ENCODE measurements at regions not wholly inside any gene's neighbourhood (a gene's known extent, or its start where the extent isn't known, plus 50 kb on each side); places are given as distances from the start of the nearest gene placed in this dataset.

GRCh38 chr22:22425783-22426624, 82.5 kb downstream of the ZNF280B start:
- POLR2A ChIA-PET = no interaction called here
- no peaks in the 10 kb centered on the region for H3K36me3 Mint-ChIP-seq (ENCODE audit: low read depth)
- H3K4me1 Mint-ChIP-seq (ENCODE audit: low read depth) = no peaks in the 10 kb centered on the region
- no peak for DNase-seq
- no peak overlapping the region for H3K27ac Mint-ChIP-seq
- no peaks in the 10 kb centered on the region for H3K9me3 Mint-ChIP-seq (ENCODE audit: insufficient read depth)
- peaks cover 7% of the 10 kb centered on the region for H3K27me3 Mint-ChIP-seq (ENCODE audit: low read depth)
- CTCF ChIA-PET = interaction anchor here (1.1 kb wide), 1 partner anchor 218 kb away, joined by 3 read pairs; no protein-coding TSS in a partner anchor
- ATAC-seq = no peak
- H3K4me3 Mint-ChIP-seq = no peak overlapping the region

DNA sequence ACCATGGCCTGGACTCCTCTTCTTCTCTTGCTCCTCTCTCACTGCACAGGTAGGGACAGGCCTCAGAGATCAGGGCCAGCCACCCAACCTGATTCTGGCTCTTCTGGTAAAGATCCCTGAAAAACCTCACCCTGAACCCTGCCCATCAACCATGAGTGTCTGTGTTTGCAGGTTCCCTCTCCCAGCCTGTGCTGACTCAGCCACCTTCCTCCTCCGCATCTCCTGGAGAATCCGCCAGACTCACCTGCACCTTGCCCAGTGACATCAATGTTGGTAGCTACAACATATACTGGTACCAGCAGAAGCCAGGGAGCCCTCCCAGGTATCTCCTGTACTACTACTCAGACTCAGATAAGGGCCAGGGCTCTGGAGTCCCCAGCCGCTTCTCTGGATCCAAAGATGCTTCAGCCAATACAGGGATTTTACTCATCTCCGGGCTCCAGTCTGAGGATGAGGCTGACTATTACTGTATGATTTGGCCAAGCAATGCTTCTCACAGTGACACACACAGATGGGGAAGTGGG, 80.9 kb downstream of the ZNF280B start:
- no peak overlapping the region for H3K4me3 Mint-ChIP-seq
- H3K9me3 Mint-ChIP-seq (ENCODE audit: insufficient read depth) = no peaks in the 10 kb centered on the region
- H3K27ac Mint-ChIP-seq = no peak overlapping the region
- no peak for ATAC-seq
- no peaks in the 10 kb centered on the region for H3K4me1 Mint-ChIP-seq (ENCODE audit: low read depth)
- H3K27me3 Mint-ChIP-seq (ENCODE audit: low read depth) = peaks cover 2% of the 10 kb centered on the region
- ChIA-PET CTCF (no interaction called here), POLR2A (no interaction called here)
- DNase-seq = no peak
- H3K36me3 Mint-ChIP-seq (ENCODE audit: low read depth) = no peaks in the 10 kb centered on the region

DNA sequence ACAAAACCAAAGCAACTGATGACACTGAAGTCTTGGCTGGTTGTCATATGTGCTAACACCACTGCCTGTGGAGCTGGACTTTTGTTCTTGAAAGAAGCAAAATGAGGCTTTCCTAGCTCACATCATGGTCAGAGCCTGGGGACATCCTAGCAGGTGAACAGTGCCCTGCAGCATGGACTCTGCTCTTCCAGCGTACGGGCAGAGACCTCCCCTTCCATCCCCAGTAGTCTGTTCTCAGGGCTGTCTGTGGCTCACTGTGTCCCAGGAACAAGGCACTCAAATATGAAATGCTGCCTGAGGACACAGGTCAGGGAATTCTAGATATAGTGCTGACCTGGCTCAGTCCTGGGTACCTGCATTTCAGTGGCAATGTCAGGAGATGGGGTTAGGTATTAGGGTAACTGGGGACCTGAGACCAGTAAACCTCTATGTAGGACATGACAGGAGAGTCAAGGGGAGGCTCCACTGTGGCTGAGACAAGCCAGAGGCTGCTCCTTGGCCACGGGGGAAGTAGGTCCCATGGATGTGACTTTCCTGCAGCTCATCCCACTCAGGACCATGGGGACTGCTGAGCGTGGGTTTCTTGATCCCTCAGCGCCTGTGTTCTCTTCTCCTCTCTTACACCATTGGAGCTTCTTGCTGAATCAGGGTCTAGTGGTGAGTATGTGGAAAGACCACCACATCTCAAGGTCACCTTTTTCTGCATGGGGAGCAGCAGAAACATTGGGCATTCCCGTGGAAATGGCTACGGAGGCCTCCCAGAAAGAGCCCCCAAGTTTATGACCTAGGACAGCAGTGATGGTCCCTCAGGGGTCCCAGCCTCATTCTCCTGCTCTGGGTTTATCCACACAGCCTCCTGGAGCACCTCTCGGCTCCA, 80.1 kb downstream of the ZNF280B start:
- Mint-ChIP-seq H3K36me3 (ENCODE audit: low read depth) (no peaks in the 10 kb centered on the region), H3K9me3 (ENCODE audit: insufficient read depth) (no peaks in the 10 kb centered on the region), H3K4me3 (no peak overlapping the region), H3K27me3 (ENCODE audit: low read depth) (peaks cover 7% of the 10 kb centered on the region), H3K4me1 (ENCODE audit: low read depth) (no peaks in the 10 kb centered on the region), H3K27ac (no peak overlapping the region)
- CTCF ChIA-PET = interaction anchor here (0.7 kb wide), 1 partner anchor 11 kb away, joined by 3 read pairs; no protein-coding TSS in a partner anchor
- ATAC-seq = no peak
- POLR2A ChIA-PET = no interaction called here
- no peak for DNase-seq

GRCh38 chr22:22429369-22430108, 79.0 kb downstream of the ZNF280B start:
- H3K4me3 Mint-ChIP-seq = no peak overlapping the region
- H3K27ac Mint-ChIP-seq = no peak overlapping the region
- DNase-seq (no peak), ATAC-seq (no peak)
- POLR2A ChIA-PET = no interaction called here
- peaks cover 12% of the 10 kb centered on the region for H3K27me3 Mint-ChIP-seq (ENCODE audit: low read depth)
- CTCF ChIA-PET = interaction anchor here (0.9 to 3.6 kb wide), 7 partner anchors 7 to 222 kb away, joined by 3 to 24 read pairs (median 4); no protein-coding TSS in a partner anchor
- H3K9me3 Mint-ChIP-seq (ENCODE audit: insufficient read depth) = no peaks in the 10 kb centered on the region
- H3K36me3 Mint-ChIP-seq (ENCODE audit: low read depth) = no peaks in the 10 kb centered on the region
- no peaks in the 10 kb centered on the region for H3K4me1 Mint-ChIP-seq (ENCODE audit: low read depth)

GRCh38 chr22:22430111-22430820, 78.3 kb downstream of the ZNF280B start:
- Mint-ChIP-seq H3K36me3 (ENCODE audit: low read depth) (no peaks in the 10 kb centered on the region), H3K9me3 (ENCODE audit: insufficient read depth) (no peaks in the 10 kb centered on the region), H3K27me3 (ENCODE audit: low read depth) (peaks cover 18% of the 10 kb centered on the region), H3K4me3 (no peak overlapping the region), H3K27ac (no peak overlapping the region), H3K4me1 (ENCODE audit: low read depth) (no peaks in the 10 kb centered on the region)
- DNase-seq = no peak
- ATAC-seq = no peak
- ChIA-PET CTCF (interaction anchor here (0.9 to 3.6 kb wide), 9 partner anchors 8 to 223 kb away, joined by 3 to 24 read pairs (median 7); no protein-coding TSS in a partner anchor), POLR2A (no interaction called here)

DNA sequence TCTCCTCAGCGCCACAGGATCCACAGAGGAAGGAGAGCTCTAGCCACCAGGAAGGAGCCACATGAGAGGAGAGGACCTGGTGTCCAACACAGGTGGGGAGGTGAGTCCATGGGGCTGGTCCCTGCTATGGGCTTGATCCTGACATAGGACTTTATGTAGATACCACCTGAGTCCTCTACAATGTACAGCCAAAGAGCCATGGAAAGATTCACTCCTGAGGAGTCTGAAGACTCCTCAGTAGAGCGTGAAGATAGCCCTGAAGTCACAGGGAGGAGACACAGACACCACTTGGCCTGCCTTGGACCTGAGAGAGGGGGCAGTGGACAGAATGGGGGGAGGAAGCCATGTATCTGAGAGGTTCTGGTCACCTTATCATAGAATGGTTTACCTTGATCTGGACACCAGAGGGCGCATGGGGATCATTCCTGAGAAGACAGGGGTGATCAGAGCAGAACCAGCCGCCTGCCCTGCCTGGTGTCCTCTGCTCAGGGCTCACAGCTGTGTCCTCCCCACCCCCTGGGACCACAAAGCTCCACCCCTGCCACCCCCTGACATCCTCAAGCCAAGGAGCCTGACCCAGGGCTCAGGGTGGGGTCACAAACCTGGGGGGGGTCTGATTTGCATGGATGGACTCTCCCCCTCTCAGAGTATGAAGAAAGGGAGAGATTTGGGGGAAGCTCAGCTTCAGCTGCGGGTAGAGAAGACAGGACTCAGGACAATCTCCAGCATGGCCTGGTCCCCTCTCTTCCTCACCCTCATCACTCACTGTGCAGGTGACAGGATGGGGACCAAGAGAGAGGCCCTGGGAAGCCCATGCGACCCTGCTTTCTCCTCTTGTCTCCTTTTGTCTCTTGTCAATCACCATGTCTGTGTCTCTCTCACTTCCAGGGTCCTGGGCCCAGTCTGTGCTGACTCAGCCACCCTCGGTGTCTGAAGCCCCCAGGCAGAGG, 77.0 kb downstream of the ZNF280B start:
- DNase-seq (peak; percentile 76), ATAC-seq (peak; percentile 92)
- no peak overlapping the region for H3K27ac Mint-ChIP-seq
- H3K4me3 Mint-ChIP-seq = no peak overlapping the region
- no peaks in the 10 kb centered on the region for H3K9me3 Mint-ChIP-seq (ENCODE audit: insufficient read depth)
- H3K27me3 Mint-ChIP-seq (ENCODE audit: low read depth) = peaks cover 23% of the 10 kb centered on the region
- ChIA-PET CTCF (interaction anchor here (1.4 to 3.6 kb wide), 6 partner anchors 8 to 101 kb away, joined by 4 to 24 read pairs (median 8); no protein-coding TSS in a partner anchor), POLR2A (no interaction called here)
- H3K4me1 Mint-ChIP-seq (ENCODE audit: low read depth) = no peaks in the 10 kb centered on the region
- H3K36me3 Mint-ChIP-seq (ENCODE audit: low read depth) = no peaks in the 10 kb centered on the region

- no peaks in the 10 kb centered on the region for H3K9me3 Mint-ChIP-seq (ENCODE audit: insufficient read depth)
- ChIA-PET POLR2A (no interaction called here), CTCF (interaction anchor here (2.5 to 3.6 kb wide), 3 partner anchors 7 to 23 kb away, joined by 7 to 24 read pairs (median 9); no protein-coding TSS in a partner anchor)
- H3K27me3 Mint-ChIP-seq (ENCODE audit: low read depth) = peaks cover 31% of the 10 kb centered on the region
- H3K4me3 Mint-ChIP-seq = no peak overlapping the region
- H3K27ac Mint-ChIP-seq = no peak overlapping the region
- ATAC-seq = no peak
- no peaks in the 10 kb centered on the region for H3K36me3 Mint-ChIP-seq (ENCODE audit: low read depth)
- DNase-seq = no peak
- no peaks in the 10 kb centered on the region for H3K4me1 Mint-ChIP-seq (ENCODE audit: low read depth)
Observed at GRCh38 chr22:22432479-22432878, 76.1 kb downstream of the ZNF280B start.

DNA sequence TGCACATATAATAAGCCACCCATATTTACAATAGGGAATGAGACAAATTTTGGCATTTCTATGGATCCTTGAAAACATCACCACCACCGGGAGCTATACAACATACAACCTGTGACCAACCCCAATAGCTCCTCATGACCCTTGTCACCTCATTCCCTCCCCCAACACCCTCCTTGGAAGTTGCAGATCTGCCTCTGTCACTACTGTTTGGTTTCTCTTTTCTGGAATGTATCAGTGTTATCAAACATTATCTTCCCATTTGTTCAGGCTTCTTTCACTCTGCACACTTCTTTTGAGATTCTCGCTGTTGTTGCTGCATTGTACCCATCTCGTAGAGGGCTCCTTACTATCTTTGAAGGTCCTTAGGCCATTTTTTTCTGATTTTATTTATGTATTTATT, 75.6 kb downstream of the ZNF280B start:
- H3K4me1 Mint-ChIP-seq (ENCODE audit: low read depth) = no peaks in the 10 kb centered on the region
- POLR2A ChIA-PET = no interaction called here
- peaks cover 36% of the 10 kb centered on the region for H3K27me3 Mint-ChIP-seq (ENCODE audit: low read depth)
- ATAC-seq = no peak
- no peaks in the 10 kb centered on the region for H3K36me3 Mint-ChIP-seq (ENCODE audit: low read depth)
- no peak for DNase-seq
- no peak overlapping the region for H3K27ac Mint-ChIP-seq
- CTCF ChIA-PET = interaction anchor here (3.6 kb wide), 1 partner anchor 11 kb away, joined by 24 read pairs; no protein-coding TSS in a partner anchor
- H3K4me3 Mint-ChIP-seq = no peak overlapping the region
- H3K9me3 Mint-ChIP-seq (ENCODE audit: insufficient read depth) = no peaks in the 10 kb centered on the region

GRCh38 chr22:22433770-22434169, 74.8 kb downstream of the ZNF280B start:
- no peaks in the 10 kb centered on the region for H3K36me3 Mint-ChIP-seq (ENCODE audit: low read depth)
- POLR2A ChIA-PET = no interaction called here
- DNase-seq (no peak), ATAC-seq (no peak)
- H3K27ac Mint-ChIP-seq = no peak overlapping the region
- H3K4me3 Mint-ChIP-seq = no peak overlapping the region
- H3K9me3 Mint-ChIP-seq (ENCODE audit: insufficient read depth) = no peaks in the 10 kb centered on the region
- CTCF ChIA-PET = no interaction called here
- peaks cover 41% of the 10 kb centered on the region for H3K27me3 Mint-ChIP-seq (ENCODE audit: low read depth)
- no peaks in the 10 kb centered on the region for H3K4me1 Mint-ChIP-seq (ENCODE audit: low read depth)
